OCI-LY3 (cell line): ENCODE measurements at regions not wholly inside any gene's neighbourhood (a gene's known extent, or its start where the extent isn't known, plus 50 kb on each side); places are given as distances from the start of the nearest gene placed in this dataset.
"Not testable (repeated sequence)": the region's sequence is repeated elsewhere in the genome, so short reads cannot be mapped to it uniquely, and the experiment has no call there.

Experiments
- H2AFZ ChIP-seq: fragments of 200-600, 300-600 bp; shearing (Covaris generic); 2 replicates; pipeline ENCODE4 v1.6.0; 2014; ENCODE audit warnings: antibody characterized with exemption, low read depth, low read length
- H3K27ac ChIP-seq: fragments of 200-600, 300-600 bp; sonication (generic); 2 replicates; pipeline ENCODE4 v1.5.1; 2014; ENCODE audit warnings: mild to moderate bottlenecking, low read length, moderate library complexity, mixed read lengths
- H3K27me3 ChIP-seq: fragments of 200-600, 300-600 bp; sonication (generic); 2 replicates; pipeline ENCODE4 v1.6.1; 2014; ENCODE audit warnings: low read depth, low read length, mixed read lengths
- H3K36me3 ChIP-seq: fragments of 200-600, 300-600 bp; sonication (generic); replicated peaks from 2 replicates; pipeline ENCODE3; 2014; ENCODE audit warnings: low read depth, low read length, mixed read lengths
- H3K4me1 ChIP-seq: fragments of 300-600, 200-600 bp; sonication (generic); 2 replicates; pipeline ENCODE4 v1.6.1; 2014; ENCODE audit warnings: low read length, mixed read lengths
- H3K4me2 ChIP-seq: fragments of 200-600, 300-600 bp; sonication (generic); 2 replicates; pipeline ENCODE4 v1.6.1; 2014; ENCODE audit warnings: low read length, mixed read lengths
- H3K4me3 ChIP-seq: fragments of 300-600, 200-600 bp; sonication (generic); 2 replicates; pipeline ENCODE4 v1.5.1; 2014; ENCODE audit warnings: antibody characterized with exemption, mild to moderate bottlenecking, low read length, moderate library complexity
- H3K79me2 ChIP-seq: fragments of 300-600, 200-600 bp; shearing (Covaris generic); 2 replicates; pipeline ENCODE4 v1.6.1; 2014; ENCODE audit warnings: mild to moderate bottlenecking, low read length, mixed read lengths
- H3K9ac ChIP-seq: fragments of 300-600, 200-600 bp; shearing (Covaris generic); 2 replicates; pipeline ENCODE4 v1.6.0; 2014; ENCODE audit warnings: mild to moderate bottlenecking, low read length, moderate library complexity
- H3K9me3 ChIP-seq: fragments of 200-600, 300-600 bp; shearing (Covaris generic); 2 replicates; pipeline ENCODE4 v1.6.1; 2014; ENCODE audit warnings: low read length, mixed read lengths; ENCODE audit not compliant: insufficient read depth
- H4K20me1 ChIP-seq: fragments of 200-600, 300-600 bp; sonication (generic); 2 replicates; pipeline ENCODE4 v1.6.1; 2016; ENCODE audit warnings: low read length, mixed read lengths; ENCODE audit not compliant: insufficient read depth
- CTCF ChIP-seq: fragments of 200-600, 300-600 bp; sonication (generic); IDR thresholded peaks from 2 replicates; pipeline ENCODE4 v1.5.1; 2014; ENCODE audit warnings: antibody characterized with exemption, low read length, low read depth
- EZH2phosphoT487 ChIP-seq: fragments of 200-600 bp; shearing (Covaris generic); IDR thresholded peaks from 2 replicates; pipeline ENCODE4 v1.6.1; 2018; ENCODE audit warnings: antibody characterized with exemption, mixed run types, low read depth

- TF ChIP-seq EZH2phosphoT487: no peak
- no peak for TF ChIP-seq CTCF
- Histone ChIP-seq H3K9ac (no peak overlapping the region), H2AFZ (no peak overlapping the region), H4K20me1 (no peaks in the 10 kb centered on the region), H3K36me3 (no peaks in the 10 kb centered on the region), H3K4me3 (no peak overlapping the region), H3K27me3 (no peaks in the 10 kb centered on the region), H3K79me2 (no peaks in the 10 kb centered on the region), H3K9me3 (no peaks in the 10 kb centered on the region), H3K27ac (no peak overlapping the region), H3K4me1 (peaks cover 4% of the 10 kb centered on the region), H3K4me2 (no peak overlapping the region)
Observed at GRCh38 chr7:85341973-85342372, 155.1 kb upstream of the SEMA3D start.

- Histone ChIP-seq H3K27me3 (no peaks in the 10 kb centered on the region), H3K36me3 (no peaks in the 10 kb centered on the region), H3K9ac (no peak overlapping the region), H3K27ac (no peak overlapping the region), H3K4me1 (peaks cover 4% of the 10 kb centered on the region), H3K9me3 (no peaks in the 10 kb centered on the region), H3K4me3 (no peak overlapping the region), H4K20me1 (no peaks in the 10 kb centered on the region), H2AFZ (no peak overlapping the region), H3K4me2 (no peak overlapping the region), H3K79me2 (no peaks in the 10 kb centered on the region)
- no peak for TF ChIP-seq CTCF
- no peak for TF ChIP-seq EZH2phosphoT487
Observed at GRCh38 chr7:85341121-85341520, 154.3 kb upstream of the SEMA3D start.

GRCh38 chr7:85336086-85336485 is 149.2 kb upstream of the SEMA3D start:
- H3K9me3 ChIP-seq: no peaks in the 10 kb centered on the region

GRCh38 chr7:85335113-85335512 is 148.3 kb upstream of the SEMA3D start:
- not testable (repeated sequence) for H3K4me2 ChIP-seq, H4K20me1 ChIP-seq, H3K4me3 ChIP-seq, H3K36me3 ChIP-seq, H3K79me2 ChIP-seq, H3K27ac ChIP-seq, H3K9ac ChIP-seq, H3K9me3 ChIP-seq, H3K27me3 ChIP-seq, H3K4me1 ChIP-seq, H2AFZ ChIP-seq

More at GRCh38 chr7:85336086-85336485, 149.2 kb upstream of the SEMA3D start:
- Histone ChIP-seq H3K36me3 (no peaks in the 10 kb centered on the region), H3K4me3 (no peak overlapping the region), H4K20me1 (no peaks in the 10 kb centered on the region), H3K79me2 (no peaks in the 10 kb centered on the region), H3K27ac (no peak overlapping the region), H3K9ac (no peak overlapping the region), H3K27me3 (no peaks in the 10 kb centered on the region), H3K4me2 (no peak overlapping the region), H2AFZ (no peak overlapping the region), H3K4me1 (no peaks in the 10 kb centered on the region)
- no peak for TF ChIP-seq EZH2phosphoT487
- TF ChIP-seq CTCF: no peak

GRCh38 chr7:85328456-85328998 is 141.7 kb upstream of the SEMA3D start:
- TF ChIP-seq EZH2phosphoT487 (no peak), CTCF (no peak)
- no peaks in the 10 kb centered on the region for H4K20me1 ChIP-seq
- no peaks in the 10 kb centered on the region for H3K4me1 ChIP-seq
- H3K79me2 ChIP-seq: no peaks in the 10 kb centered on the region
- H3K27ac ChIP-seq: no peak overlapping the region
- H3K36me3 ChIP-seq: no peaks in the 10 kb centered on the region
- no peaks in the 10 kb centered on the region for H3K27me3 ChIP-seq
- H3K4me3 ChIP-seq: no peak overlapping the region
- H3K4me2 ChIP-seq: no peak overlapping the region
- H3K9ac ChIP-seq: no peak overlapping the region
- no peaks in the 10 kb centered on the region for H3K9me3 ChIP-seq
- no peak overlapping the region for H2AFZ ChIP-seq
